GM23248 (cell line): ENCODE measurements at regions not wholly inside any gene's neighbourhood (a gene's known extent, or its start where the extent isn't known, plus 50 kb on each side); places are given as distances from the start of the nearest gene placed in this dataset.

Experiments used
- DNase-seq: peaks from one replicate; pipeline ENCODE4 v3.0.0-alpha.2; 2015
- H2AFZ ChIP-seq: fragments of 200-600 bp; sonication (generic); 2 replicates; pipeline ENCODE4 v1.6.1; 2016; ENCODE audit warnings: antibody characterized with exemption
- H3F3A ChIP-seq: fragments of 200-600 bp; sonication (generic); 2 replicates; pipeline ENCODE4 v1.6.1; 2016; ENCODE audit warnings: mild to moderate bottlenecking, antibody characterized with exemption, mixed run types; ENCODE audit not compliant: insufficient read depth
- H3K27ac ChIP-seq: fragments of 200-600 bp; sonication (generic); 2 replicates; pipeline ENCODE4 v1.5.1; 2016; ENCODE audit warnings: mild to moderate bottlenecking
- H3K27me3 ChIP-seq: fragments of 200-600 bp; sonication (generic); replicated peaks from 2 replicates; pipeline ENCODE4 v1.6.1; 2016; ENCODE audit warnings: mild to moderate bottlenecking; ENCODE audit not compliant: insufficient read depth
- H3K36me3 ChIP-seq: fragments of 200-600 bp; sonication (generic); 2 replicates; pipeline ENCODE4 v1.6.1; 2016; ENCODE audit warnings: low read depth, mild to moderate bottlenecking
- H3K4me1 ChIP-seq: fragments of 200-600 bp; sonication (generic); 2 replicates; pipeline ENCODE4 v1.6.1; 2016; ENCODE audit warnings: mild to moderate bottlenecking; ENCODE audit not compliant: insufficient read depth
- H3K4me2 ChIP-seq: fragments of 200-600 bp; sonication (generic); one replicate; pipeline ENCODE4 v1.6.1; 2016; ENCODE audit warnings: mild to moderate bottlenecking; ENCODE audit not compliant: unreplicated experiment
- H3K4me3 ChIP-seq: fragments of 200-600 bp; sonication (generic); 2 replicates; pipeline ENCODE4 v1.5.1; 2016; ENCODE audit warnings: mild to moderate bottlenecking
- H3K79me2 ChIP-seq: fragments of 200-600 bp; sonication (generic); 2 replicates; pipeline ENCODE4 v1.6.1; 2016; ENCODE audit warnings: mild to moderate bottlenecking; ENCODE audit not compliant: insufficient read depth
- H3K9ac ChIP-seq: fragments of 200-600 bp; sonication (generic); 2 replicates; pipeline ENCODE4 v1.6.1; 2016; ENCODE audit warnings: mild to moderate bottlenecking
- H3K9me2 ChIP-seq: fragments of 200-600 bp; sonication (generic); 2 replicates; pipeline ENCODE4 v1.6.1; 2016; ENCODE audit warnings: mixed run types, mild to moderate bottlenecking, moderate library complexity; ENCODE audit not compliant: insufficient read depth
- H3K9me3 ChIP-seq: fragments of 200-600 bp; sonication (generic); one replicate; pipeline ENCODE4 v1.6.1; 2017; ENCODE audit warnings: low read depth
- H4K20me1 ChIP-seq: fragments of 200-600 bp; sonication (generic); 2 replicates; pipeline ENCODE4 v1.6.0; 2016; ENCODE audit not compliant: insufficient read depth
- EZH2 ChIP-seq: fragments of 200-600 bp; sonication (generic); IDR thresholded peaks from 2 replicates; pipeline ENCODE4 v1.6.1; 2018; ENCODE audit warnings: antibody characterized with exemption, mild to moderate bottlenecking; ENCODE audit not compliant: insufficient read depth, poor library complexity, severe bottlenecking
- EZH2phosphoT487 ChIP-seq: fragments of 200-600 bp; sonication (generic); IDR thresholded peaks from 2 replicates; pipeline ENCODE4 v1.6.1; 2018; ENCODE audit warnings: antibody characterized with exemption, moderate library complexity, mild to moderate bottlenecking, low read depth; ENCODE audit not compliant: insufficient read depth
- WGBS, 2 experiments: methylation state at CpG; one replicate each; pipeline ENCODE4 v1.1.6; 2015 to 2017; ENCODE audit warnings: low lambda C conversion rate in 2 of 2, low coverage in 1 of 2; ENCODE audit errors: missing lambda C conversion rate in 2 of 2; 5-methylcytosine and 5-hydroxymethylcytosine counted together
- in situ Hi-C: fragments of 300-500 bp; cut with MboI; formaldehyde crosslinking; loops from 2 replicates; pipeline ENCODE4 v1.15.0; 2020

GRCh38 chr14:100396266-100396795, 73.2 kb downstream of the SLC25A47 start:
- 90 to 92% methylated on average over 7 of the region's 7 CpGs for WGBS, 2 experiments
- no peaks in the 10 kb centered on the region for H3K27me3 ChIP-seq

GRCh38 chr14:100397005-100397404, 73.9 kb downstream of the SLC25A47 start:
- peaks cover 40% of the 10 kb centered on the region for H3K79me2 ChIP-seq
- no peak for DNase-seq
- H3K4me1 ChIP-seq, result peaks cover 10% of the 10 kb centered on the region
- no peaks in the 10 kb centered on the region for H3K9me3 ChIP-seq
- in situ Hi-C loops, result no loop called here
- no peaks in the 10 kb centered on the region for H3K36me3 ChIP-seq
- H2AFZ ChIP-seq, result no peak overlapping the region
- 92 to 94% methylated on average over 8 of the region's 8 CpGs for WGBS, 2 experiments
- TF ChIP-seq EZH2phosphoT487 (no peak), EZH2 (no peak)
- H3K4me2 ChIP-seq, result no peak overlapping the region
- 0 out of 2 replicates have a peak, but pooled peaks cover 6% of the 10 kb centered on the region for H3F3A ChIP-seq
- H3K4me3 ChIP-seq, result no peak overlapping the region
- H3K9ac ChIP-seq, result no peak overlapping the region
- H3K27me3 ChIP-seq, result no peaks in the 10 kb centered on the region
- no peaks in the 10 kb centered on the region for H3K9me2 ChIP-seq
- H3K27ac ChIP-seq, result no peak overlapping the region
- H4K20me1 ChIP-seq, result no peaks in the 10 kb centered on the region

More at GRCh38 chr14:100396266-100396795, 73.2 kb downstream of the SLC25A47 start:
- H3K27ac ChIP-seq, result no peak overlapping the region
- H3K79me2 ChIP-seq, result peaks cover 35% of the 10 kb centered on the region
- H3K36me3 ChIP-seq, result no peaks in the 10 kb centered on the region
- no peak for TF ChIP-seq EZH2phosphoT487
- peaks cover 10% of the 10 kb centered on the region; the same call in 1 of the 2 replicates for H3F3A ChIP-seq
- no peaks in the 10 kb centered on the region for H3K9me3 ChIP-seq
- no peaks in the 10 kb centered on the region for H4K20me1 ChIP-seq
- peaks cover 17% of the 10 kb centered on the region for H3K4me1 ChIP-seq
- no peak overlapping the region for H3K9ac ChIP-seq
- H3K4me3 ChIP-seq, result no peak overlapping the region
- H2AFZ ChIP-seq, result no peak overlapping the region
- no peak overlapping the region for H3K4me2 ChIP-seq
- no peak for DNase-seq
- no peaks in the 10 kb centered on the region for H3K9me2 ChIP-seq
- in situ Hi-C loops, result no loop called here

GRCh38 chr14:100398044-100398443, 74.9 kb downstream of the SLC25A47 start:
- Histone ChIP-seq H3K27ac (no peak overlapping the region), H3K79me2 (peaks cover 44% of the 10 kb centered on the region), H3K4me3 (no peak overlapping the region), H3K27me3 (no peaks in the 10 kb centered on the region), H4K20me1 (no peaks in the 10 kb centered on the region), H3K36me3 (no peaks in the 10 kb centered on the region), H3K9me3 (no peaks in the 10 kb centered on the region), H3F3A (no peaks in the 10 kb centered on the region), H3K9ac (no peak overlapping the region), H2AFZ (no peak overlapping the region), H3K4me1 (no peaks in the 10 kb centered on the region), H3K4me2 (no peak overlapping the region), H3K9me2 (no peaks in the 10 kb centered on the region)
- no peak for DNase-seq
- TF ChIP-seq EZH2 (no peak), EZH2phosphoT487 (no peak)
- in situ Hi-C loops, result no loop called here
- WGBS, 2 experiments, result 88 to 91% methylated on average over 6 of the region's 6 CpGs

GRCh38 chr14:100399052-100399849, 76.1 kb downstream of the SLC25A47 start:
- H3K4me2 ChIP-seq, result no peak overlapping the region
- no peaks in the 10 kb centered on the region for H3K9me3 ChIP-seq
- H3F3A ChIP-seq, result no peaks in the 10 kb centered on the region
- H3K27me3 ChIP-seq, result no peaks in the 10 kb centered on the region
- no peak for DNase-seq
- H3K79me2 ChIP-seq, result peaks cover 32% of the 10 kb centered on the region
- no peaks in the 10 kb centered on the region for H3K4me1 ChIP-seq
- no peak overlapping the region for H3K4me3 ChIP-seq
- in situ Hi-C loops, result no loop called here
- no peaks in the 10 kb centered on the region for H4K20me1 ChIP-seq
- WGBS, 2 experiments, result 91 to 93% methylated on average over 13 of the region's 13 CpGs
- H3K9me2 ChIP-seq, result no peaks in the 10 kb centered on the region
- H2AFZ ChIP-seq, result no peak overlapping the region
- H3K9ac ChIP-seq, result no peak overlapping the region
- H3K27ac ChIP-seq, result no peak overlapping the region
- TF ChIP-seq EZH2phosphoT487 (no peak), EZH2 (no peak)
- H3K36me3 ChIP-seq, result no peaks in the 10 kb centered on the region
